GM12878 (cell line): ENCODE measurements at regions not wholly inside any gene's neighbourhood (a gene's known extent, or its start where the extent isn't known, plus 50 kb on each side); places are given as distances from the start of the nearest gene placed in this dataset.

Experiments used
- CEBPB ChIP-seq, 2 experiments: fragments of 150-350 bp in 1 of 2; IDR thresholded peaks; 2 replicates each; pipeline ENCODE4 v1.6.1; 2012 to 2014; ENCODE audit warnings: low read depth in 2 of 2, low read length in 2 of 2, borderline replicate concordance in 1 of 2, inconsistent platforms in 1 of 2
- CHD2 ChIP-seq: IDR thresholded peaks from 2 replicates; pipeline ENCODE4 v1.6.1; 2011; ENCODE audit warnings: low read depth, low read length, improper control_type of control experiment, borderline replicate concordance
- CREB1 ChIP-seq: IDR thresholded peaks from 2 replicates; pipeline ENCODE4 v1.6.1; 2012; ENCODE audit warnings: low read depth, mild to moderate bottlenecking, inconsistent platforms
- CTCF ChIP-seq, 3 experiments: IDR thresholded peaks in 2 of 3; conservative IDR thresholded peaks in 1 of 3; 2 replicates each; pipeline ENCODE4 v1.5.1; 2011; ENCODE audit warnings: low read depth in 3 of 3, low read length in 3 of 3, mild to moderate bottlenecking in 3 of 3, control low read depth in 2 of 3, moderate library complexity in 2 of 3, inconsistent platforms in 1 of 3, mixed read lengths in 1 of 3; ENCODE audit not compliant: control insufficient read depth in 2 of 3, insufficient read depth in 1 of 3; ENCODE audit errors: extremely low read depth in 1 of 3
- E4F1 ChIP-seq: fragments of 450-650 bp; IDR thresholded peaks from 2 replicates; pipeline ENCODE4 v1.6.1; 2018; ENCODE audit warnings: borderline replicate concordance, mild to moderate bottlenecking; ENCODE audit not compliant: partially characterized antibody
- EGR1 ChIP-seq, 2 experiments: IDR thresholded peaks; 1 replicate in 1 of 2; 2 replicates in 1 of 2; pipeline ENCODE4 v1.6.1; 2011 to 2012; ENCODE audit warnings: low read depth in 2 of 2, low read length in 2 of 2, borderline replicate concordance in 1 of 2, mild to moderate bottlenecking in 1 of 2, moderate library complexity in 1 of 2
- IKZF1 ChIP-seq: fragments of 450-650 bp; conservative IDR thresholded peaks from 2 replicates; pipeline ENCODE4 v1.6.1; 2017; ENCODE audit warnings: antibody characterized with exemption, mild to moderate bottlenecking
- MXI1 ChIP-seq: fragments of 150-350 bp; IDR thresholded peaks from 2 replicates; pipeline ENCODE4 v1.6.1; 2011; ENCODE audit warnings: low read depth, mild to moderate bottlenecking, inconsistent platforms, low read length, improper control_type of control experiment
- NBN ChIP-seq: fragments of 450-650 bp; IDR thresholded peaks from 2 replicates; pipeline ENCODE4 v1.6.1; 2016
- POLR2AphosphoS5 ChIP-seq: IDR thresholded peaks from 2 replicates; pipeline ENCODE4 v1.6.1; 2011; ENCODE audit warnings: mild to moderate bottlenecking, low read length, inconsistent platforms
- SIN3A ChIP-seq: IDR thresholded peaks from 2 replicates; pipeline ENCODE4 v1.6.1; 2012; ENCODE audit warnings: low read depth, low read length, improper control_type of control experiment
- TAF1 ChIP-seq: IDR thresholded peaks from 2 replicates; pipeline ENCODE4 v1.6.1; 2011; ENCODE audit warnings: mild to moderate bottlenecking, low read depth, low read length, borderline replicate concordance
- ZNF592 ChIP-seq: fragments of 450-650 bp; IDR thresholded peaks from 2 replicates; pipeline ENCODE4 v1.6.1; 2017; ENCODE audit warnings: mild to moderate bottlenecking, moderate library complexity

DNA sequence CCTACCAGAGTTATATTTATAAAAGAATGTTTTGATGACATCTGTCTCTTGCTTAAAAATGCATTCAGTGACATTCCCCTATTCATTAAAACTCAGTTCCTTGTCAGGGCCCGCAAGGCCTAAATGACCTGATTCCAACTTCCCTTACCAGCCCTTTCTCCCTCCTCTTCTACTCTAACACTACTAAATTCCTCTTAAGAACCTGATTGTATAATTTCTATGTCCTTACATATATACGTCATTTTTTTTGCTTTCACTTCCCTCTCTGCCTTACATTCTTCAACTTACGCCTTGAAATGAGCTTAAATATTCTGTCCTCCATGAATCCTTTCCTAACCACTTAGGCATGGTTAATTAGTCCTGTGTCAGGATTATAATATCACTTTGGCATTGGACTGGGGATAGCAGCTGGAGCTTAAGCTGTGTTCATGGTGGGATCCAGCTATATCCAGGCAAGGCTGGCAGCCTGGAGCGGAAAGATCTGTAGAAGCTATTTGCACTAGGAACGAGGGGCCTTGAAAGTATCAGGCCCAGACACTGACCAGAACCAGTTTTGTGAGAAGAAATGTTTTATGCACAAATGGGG lies 360.2 kb upstream of the PTBP2 start:
- TF ChIP-seq CREB1 = no peak
- TF ChIP-seq MXI1 = no peak
- no peak for TF ChIP-seq IKZF1
- no peak for TF ChIP-seq EGR1 (IDR thresholded peaks at IDR 0.05; ENCODE audit: borderline replicate concordance in 1 of 2, low read depth in 2 of 2, low read length in 2 of 2)
- TF ChIP-seq TAF1 = no peak
- TF ChIP-seq CTCF (IDR thresholded peaks at IDR 0.05 in 2 of 3, conservative IDR thresholded peaks at IDR 0.05 in 1 of 3; ENCODE audit: control insufficient read depth in 2 of 3, extremely low read depth in 1 of 3, insufficient read depth in 1 of 3, low read depth in 3 of 3, low read length in 3 of 3) = no peak
- no peak for TF ChIP-seq SIN3A
- no peak for TF ChIP-seq POLR2AphosphoS5
- TF ChIP-seq E4F1 = no peak
- TF ChIP-seq NBN = no peak
- no peak for TF ChIP-seq CHD2
- TF ChIP-seq CEBPB (IDR thresholded peaks at IDR 0.05; ENCODE audit: borderline replicate concordance in 1 of 2, low read depth in 2 of 2, low read length in 2 of 2) = no peak
- TF ChIP-seq ZNF592 = no peak
